Kidney (tissue), 13 donors: ENCODE measurements at regions not wholly inside any gene's neighbourhood (a gene's known extent, or its start where the extent isn't known, plus 50 kb on each side); places are given as distances from the start of the nearest gene placed in this dataset.

Experiments used
- DNase-seq, 5 donors: peaks; one replicate each; pipeline ENCODE4 v3.0.0-alpha.2; 2013 to 2020
- FAIRE-seq: peaks from 2 replicates; lab custom pipeline; 2012; peaks lifted over from hg19 to GRCh38; lab: Jason Lieb, UNC
- H3K27ac ChIP-seq, 2 donors: one replicate each; pipeline ENCODE4 v1.7.0; 2013; ENCODE audit warnings: low read depth in 2 of 2, low read length in 2 of 2, inconsistent platforms in 1 of 2
- H3K27me3 ChIP-seq: one replicate; pipeline ENCODE4 v1.7.1; 2013; ENCODE audit warnings: low read length, inconsistent platforms; ENCODE audit not compliant: control insufficient read depth, insufficient read depth
- H3K36me3 ChIP-seq, 3 donors: one replicate each; pipeline versions ENCODE4 v1.7.0 to v1.7.1; 2013; ENCODE audit warnings: low read length in 3 of 3, control low read depth in 1 of 3, inconsistent platforms in 1 of 3; ENCODE audit not compliant: insufficient read depth in 3 of 3, control insufficient read depth in 2 of 3
- H3K4me1 ChIP-seq, 3 donors: one replicate each; pipeline versions ENCODE4 v1.7.0 to v1.7.1; 2013; ENCODE audit warnings: low read length in 3 of 3, inconsistent platforms in 1 of 3, low read depth in 1 of 3; ENCODE audit not compliant: control insufficient read depth in 2 of 3, insufficient read depth in 2 of 3
- H3K4me3 ChIP-seq, 3 donors: one replicate each; pipeline versions ENCODE4 v1.7.0 to v1.8.1; 2013; ENCODE audit warnings: low read length in 3 of 3, control low read depth in 1 of 3, inconsistent platforms in 1 of 3
- H3K9ac ChIP-seq, 3 donors: one replicate each; pipeline versions ENCODE4 v1.7.0 to v1.7.1; 2013; ENCODE audit warnings: low read length in 3 of 3, control low read depth in 1 of 3, inconsistent platforms in 1 of 3
- H3K9me3 ChIP-seq, 3 donors: one replicate each; pipeline versions ENCODE4 v1.7.0 to v1.7.1; 2013; ENCODE audit warnings: low read length in 3 of 3, control low read depth in 1 of 3, inconsistent platforms in 1 of 3; ENCODE audit not compliant: control insufficient read depth in 2 of 3, insufficient read depth in 1 of 3
- CTCF ChIP-seq: IDR thresholded peaks from 3 replicates; pipeline ENCODE4 v1.5.1; 2012; ENCODE audit warnings: mild to moderate bottlenecking, moderate library complexity, borderline replicate concordance; ENCODE audit not compliant: insufficient read depth; ENCODE audit errors: extremely low read depth
- intact Hi-C: fragments of 100-400 bp; cut with DNase I; formaldehyde crosslinking; loops from one replicate; pipeline ENCODE4 v1.11.1; 2022
- donor health status: control.
- donor health status: control.
- donor health status: control.
- donor health status: control.
- donor health status: control.
- donor health status: DM: yes; HTN: yes; CAD: no.
- donor health status: Normal renal cell carcinoma (clear cell type).

DNA sequence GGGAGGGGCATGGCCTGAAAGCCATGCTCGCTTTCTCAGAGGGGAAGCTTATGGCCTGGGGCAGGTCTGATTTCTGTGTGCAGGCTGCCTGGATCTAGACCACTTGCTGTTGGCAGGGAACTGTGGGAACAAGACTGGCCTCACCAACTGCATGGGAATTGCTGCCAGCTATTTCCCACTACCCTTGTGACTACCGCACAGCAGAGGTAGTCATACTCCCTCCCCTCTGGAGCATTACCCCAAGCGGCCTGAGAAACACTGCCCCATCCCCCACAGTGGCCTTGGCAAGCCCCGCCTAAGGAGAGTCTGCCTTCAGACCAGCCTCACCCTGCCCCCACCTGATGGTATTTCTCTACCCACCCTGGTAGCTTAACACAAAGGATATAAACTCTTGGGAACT lies 199.4 kb upstream of the CADM2 start:
- DNase-seq (no peak), FAIRE-seq (no peak)
- no peak for TF ChIP-seq CTCF
- no peak overlapping the region for H3K27ac ChIP-seq
- H3K36me3 ChIP-seq, result no peaks in the 10 kb centered on the region
- intact Hi-C loops, result no loop called here
- no peaks in the 10 kb centered on the region for H3K27me3 ChIP-seq
- no peaks in the 10 kb centered on the region for H3K4me1 ChIP-seq
- no peak overlapping the region for H3K4me3 ChIP-seq
- H3K9me3 ChIP-seq, result no peaks in the 10 kb centered on the region
- no peak overlapping the region for H3K9ac ChIP-seq

GRCh38 chr3:84772841-84773240 lies 185.9 kb upstream of the CADM2 start:
- Histone ChIP-seq H3K9me3 (peaks cover 0 to 5% (median 0%) of the 10 kb centered on the region in 3 donors), H3K4me1 (no peaks in the 10 kb centered on the region), H3K27me3 (no peaks in the 10 kb centered on the region), H3K4me3 (no peak overlapping the region), H3K9ac (no peak overlapping the region), H3K36me3 (no peaks in the 10 kb centered on the region), H3K27ac (no peak overlapping the region)
- no peak for FAIRE-seq
- DNase-seq, result no peak
- intact Hi-C loops, result no loop called here
- TF ChIP-seq CTCF, result no peak

- no peak overlapping the region for H3K27ac ChIP-seq
- no peak for TF ChIP-seq CTCF
- H3K9ac ChIP-seq, result no peak overlapping the region
- no peaks in the 10 kb centered on the region for H3K9me3 ChIP-seq
- intact Hi-C loops, result no loop called here
- FAIRE-seq, result no peak
- no peaks in the 10 kb centered on the region for H3K36me3 ChIP-seq
- H3K4me1 ChIP-seq, result no peaks in the 10 kb centered on the region
- no peak overlapping the region for H3K4me3 ChIP-seq
- no peak for DNase-seq
- H3K27me3 ChIP-seq, result no peaks in the 10 kb centered on the region
Measured at GRCh38 chr3:84783281-84783680, 175.5 kb upstream of the CADM2 start.

DNA sequence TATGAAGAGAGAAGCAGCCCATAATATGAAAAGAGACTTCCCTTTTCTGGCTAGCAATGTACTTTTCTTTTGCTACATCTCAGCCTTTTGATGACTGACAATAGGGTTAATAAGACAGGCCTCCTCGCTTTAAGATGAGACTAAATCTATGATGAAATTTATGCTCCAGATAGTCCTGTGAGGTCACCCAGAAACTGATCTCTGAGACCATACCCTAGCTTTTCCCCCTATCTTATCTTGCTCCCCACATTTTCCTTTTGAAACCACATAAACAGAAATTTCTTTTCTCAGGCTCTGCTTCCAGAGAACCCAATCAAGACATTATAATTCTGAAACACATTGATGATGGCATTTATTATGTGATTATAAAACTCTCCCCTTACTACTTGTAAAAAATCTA lies 168.8 kb upstream of the CADM2 start:
- H3K4me3 ChIP-seq, result no peak overlapping the region
- no peaks in the 10 kb centered on the region for H3K36me3 ChIP-seq
- no peaks in the 10 kb centered on the region for H3K9me3 ChIP-seq
- H3K27me3 ChIP-seq, result no peaks in the 10 kb centered on the region
- FAIRE-seq, result no peak
- TF ChIP-seq CTCF, result no peak
- no peak for DNase-seq
- H3K9ac ChIP-seq, result no peak overlapping the region
- H3K4me1 ChIP-seq, result no peaks in the 10 kb centered on the region
- intact Hi-C loops, result no loop called here
- no peak overlapping the region for H3K27ac ChIP-seq
